Skin epidermis (tissue), 12 donors: ENCODE measurements at regions not wholly inside any gene's neighbourhood (a gene's known extent, or its start where the extent isn't known, plus 50 kb on each side); places are given as distances from the start of the nearest gene placed in this dataset.

Source experiments
- H3K27ac ChIP-seq, 21 experiments: fragments of 200-600 bp; sonication (generic) in 11 of 21; one replicate each; pipeline ENCODE4 v1.5.0; 2020; ENCODE audit warnings: mild to moderate bottlenecking in 3 of 21, inconsistent platforms in 2 of 21, moderate library complexity in 2 of 21
- H3K4me3 ChIP-seq, 7 experiments: fragments of 200-600 bp; sonication (generic) in 2 of 7; one replicate each; pipeline ENCODE4 v1.5.0; 2020; ENCODE audit warnings: inconsistent platforms in 2 of 7, mild to moderate bottlenecking in 2 of 7, moderate library complexity in 1 of 7

GRCh38 chr3:135456108-135456790 lies 509.3 kb upstream of the PPP2R3A start:
- Histone ChIP-seq H3K4me3 (no peak overlapping the region), H3K27ac (no peak overlapping the region)

GRCh38 chr3:135458541-135459322 lies 506.8 kb upstream of the PPP2R3A start:
- no peak overlapping the region for H3K4me3 ChIP-seq
- no peak overlapping the region for H3K27ac ChIP-seq

- no peak overlapping the region for H3K27ac ChIP-seq
- no peak overlapping the region for H3K4me3 ChIP-seq
Observed at GRCh38 chr3:135460273-135460672, 505.3 kb upstream of the PPP2R3A start.

GRCh38 chr3:135471911-135472310 lies 493.6 kb upstream of the PPP2R3A start:
- Histone ChIP-seq H3K27ac (no peak overlapping the region), H3K4me3 (no peak overlapping the region)

- Histone ChIP-seq H3K27ac (no peak overlapping the region), H3K4me3 (no peak overlapping the region)
Observed at GRCh38 chr3:135473449-135473848, 492.1 kb upstream of the PPP2R3A start.

GRCh38 chr3:135487261-135487660 lies 478.3 kb upstream of the PPP2R3A start:
- H3K27ac ChIP-seq, result no peak overlapping the region
- H3K4me3 ChIP-seq, result no peak overlapping the region

GRCh38 chr3:135490219-135490915 lies 475.2 kb upstream of the PPP2R3A start:
- no peak overlapping the region for H3K4me3 ChIP-seq
- no peak overlapping the region for H3K27ac ChIP-seq

GRCh38 chr3:135491491-135492205 lies 473.9 kb upstream of the PPP2R3A start:
- H3K27ac ChIP-seq, result no peak overlapping the region
- no peak overlapping the region for H3K4me3 ChIP-seq

- Histone ChIP-seq H3K4me3 (no peak overlapping the region), H3K27ac (no peak overlapping the region)
Observed at GRCh38 chr3:135495891-135496290, 469.6 kb upstream of the PPP2R3A start.

- Histone ChIP-seq H3K27ac (no peak overlapping the region), H3K4me3 (no peak overlapping the region)
Observed at GRCh38 chr3:135497979-135498378, 467.5 kb upstream of the PPP2R3A start.

- no peak overlapping the region for H3K27ac ChIP-seq
- H3K4me3 ChIP-seq, result no peak overlapping the region
Observed at GRCh38 chr3:135499426-135499825, 466.1 kb upstream of the PPP2R3A start.

- Histone ChIP-seq H3K27ac (no peak overlapping the region), H3K4me3 (no peak overlapping the region)
Observed at GRCh38 chr3:135500034-135500433, 465.5 kb upstream of the PPP2R3A start.

GRCh38 chr3:135503065-135503759 lies 462.3 kb upstream of the PPP2R3A start:
- Histone ChIP-seq H3K27ac (no peak overlapping the region), H3K4me3 (no peak overlapping the region)

- Histone ChIP-seq H3K27ac (no peak overlapping the region), H3K4me3 (no peak overlapping the region)
Observed at GRCh38 chr3:135503760-135504686, 461.5 kb upstream of the PPP2R3A start.

GRCh38 chr3:135513106-135514059 lies 452.1 kb upstream of the PPP2R3A start:
- Histone ChIP-seq H3K27ac (no peak overlapping the region), H3K4me3 (no peak overlapping the region)

- no peak overlapping the region for H3K27ac ChIP-seq
- no peak overlapping the region for H3K4me3 ChIP-seq
Observed at GRCh38 chr3:135514060-135514448, 451.5 kb upstream of the PPP2R3A start.

GRCh38 chr3:135516143-135516542 lies 449.4 kb upstream of the PPP2R3A start:
- H3K27ac ChIP-seq, result no peak overlapping the region
- no peak overlapping the region for H3K4me3 ChIP-seq
